Activated CD4-positive, alpha-beta T cell treated with anti-CD3 and anti-CD28 coated beads, Interleukin-2, Interleukin-4, amounts not matched to agents 100 ng/mL and 50 ng/mL, durations not matched to agents 16 hours and 8 hours (primary cell): ENCODE measurements at regions not wholly inside any gene's neighbourhood (a gene's known extent, or its start where the extent isn't known, plus 50 kb on each side); places are given as distances from the start of the nearest gene placed in this dataset.

Experiments
- DNase-seq: peaks from one replicate; pipeline ENCODE4 v3.0.0-alpha.2; 2020; ENCODE audit warnings: low spot score

- DNase-seq = no peak
Measured at GRCh38 chr5:174159327-174160114, 114.0 kb downstream of the NSG2 start.

- DNase-seq = no peak
Measured at GRCh38 chr5:174165406-174165805, 119.9 kb downstream of the NSG2 start.

GRCh38 chr5:174166231-174167079 lies 120.9 kb downstream of the NSG2 start:
- DNase-seq = no peak

GRCh38 chr5:174167080-174167910 lies 121.8 kb downstream of the NSG2 start:
- DNase-seq = no peak

GRCh38 chr5:174172152-174172551 lies 126.6 kb downstream of the NSG2 start:
- DNase-seq = no peak

- no peak for DNase-seq
Measured at GRCh38 chr5:174172566-174172965, 127.1 kb downstream of the NSG2 start.

GRCh38 chr5:174173766-174174165 lies 128.3 kb downstream of the NSG2 start:
- DNase-seq = no peak

- DNase-seq = no peak
Measured at GRCh38 chr5:174175716-174176268, 130.3 kb downstream of the NSG2 start.

- no peak for DNase-seq
Measured at GRCh38 chr5:174176511-174176910, 131.0 kb downstream of the NSG2 start.

GRCh38 chr5:174177531-174177930 lies 132.0 kb downstream of the NSG2 start:
- no peak for DNase-seq

- no peak for DNase-seq
Measured at GRCh38 chr5:174177976-174178605, 132.6 kb downstream of the NSG2 start.

- no peak for DNase-seq
Measured at GRCh38 chr5:174180639-174181038, 135.1 kb downstream of the NSG2 start.

- no peak for DNase-seq
Measured at GRCh38 chr5:174182111-174182510, 136.6 kb downstream of the NSG2 start.

- DNase-seq = no peak
Measured at GRCh38 chr5:174183701-174184100, 138.2 kb downstream of the NSG2 start.

GRCh38 chr5:174185506-174185905 lies 140.0 kb downstream of the NSG2 start:
- DNase-seq = no peak

- DNase-seq = no peak
Measured at GRCh38 chr5:174186096-174186695, 140.7 kb downstream of the NSG2 start.

GRCh38 chr5:174187001-174187400 lies 141.5 kb downstream of the NSG2 start:
- no peak for DNase-seq

- DNase-seq = no peak
Measured at GRCh38 chr5:174187481-174187880, 142.0 kb downstream of the NSG2 start.

GRCh38 chr5:174188295-174188694 lies 142.8 kb downstream of the NSG2 start:
- DNase-seq = no peak

GRCh38 chr5:174189654-174190541 lies 144.4 kb downstream of the NSG2 start:
- DNase-seq = no peak
